IPS-20b (cell line): ENCODE measurements at regions not wholly inside any gene's neighbourhood (a gene's known extent, or its start where the extent isn't known, plus 50 kb on each side); places are given as distances from the start of the nearest gene placed in this dataset.
"Not testable (repeated sequence)": the region's sequence is repeated elsewhere in the genome, so short reads cannot be mapped to it uniquely, and the experiment has no call there.

ENCODE experiments used
- H3K27ac ChIP-seq: one replicate; pipeline ENCODE4 v1.5.1; 2013; ENCODE audit warnings: low read length
- H3K27me3 ChIP-seq: 2 replicates; pipeline ENCODE4 v1.6.1; 2013; ENCODE audit warnings: mild to moderate bottlenecking, low read length, inconsistent platforms; ENCODE audit not compliant: insufficient read depth
- H3K36me3 ChIP-seq: 2 replicates; pipeline ENCODE4 v1.6.1; 2013; ENCODE audit warnings: low read depth, mild to moderate bottlenecking, inconsistent platforms, low read length, moderate library complexity; ENCODE audit not compliant: insufficient read depth
- H3K4me1 ChIP-seq: 2 replicates; pipeline ENCODE4 v1.6.1; 2013; ENCODE audit warnings: mild to moderate bottlenecking, control low read depth, inconsistent platforms, low read length, moderate library complexity; ENCODE audit not compliant: insufficient read depth
- H3K4me3 ChIP-seq: 2 replicates; pipeline ENCODE4 v1.5.1; 2013; ENCODE audit warnings: mild to moderate bottlenecking, low read length, inconsistent platforms
- H3K9ac ChIP-seq: 2 replicates; pipeline ENCODE4 v1.6.1; 2013; ENCODE audit warnings: low read depth, mild to moderate bottlenecking, inconsistent platforms, low read length, moderate library complexity
- H3K9me3 ChIP-seq: 2 replicates; pipeline ENCODE4 v1.6.1; 2013; ENCODE audit warnings: mild to moderate bottlenecking, low read depth, low read length, inconsistent platforms; ENCODE audit not compliant: insufficient read depth

- Histone ChIP-seq H3K4me3 (no peak overlapping the region), H3K27me3 (no peaks in the 10 kb centered on the region), H3K9me3 (peaks cover 97% of the 10 kb centered on the region), H3K36me3 (no peaks in the 10 kb centered on the region), H3K27ac (no peak overlapping the region), H3K4me1 (no peaks in the 10 kb centered on the region), H3K9ac (no peak overlapping the region)
Measured at GRCh38 chr15:25240461-25241021, 198.3 kb downstream of the UBE3A start.

GRCh38 chr15:25241241-25241801 is 197.5 kb downstream of the UBE3A start:
- H3K4me1 ChIP-seq, result no peaks in the 10 kb centered on the region
- no peak overlapping the region for H3K4me3 ChIP-seq
- H3K9ac ChIP-seq, result no peak overlapping the region
- H3K27me3 ChIP-seq, result no peaks in the 10 kb centered on the region
- no peaks in the 10 kb centered on the region for H3K36me3 ChIP-seq
- no peak overlapping the region for H3K27ac ChIP-seq
- peaks cover 97% of the 10 kb centered on the region for H3K9me3 ChIP-seq

- Histone ChIP-seq H3K9ac (no peak overlapping the region), H3K27me3 (no peaks in the 10 kb centered on the region), H3K27ac (no peak overlapping the region), H3K36me3 (no peaks in the 10 kb centered on the region), H3K4me3 (no peak overlapping the region), H3K9me3 (peaks cover 95% of the 10 kb centered on the region), H3K4me1 (no peaks in the 10 kb centered on the region)
Measured at GRCh38 chr15:25242166-25242879, 196.5 kb downstream of the UBE3A start.

DNA sequence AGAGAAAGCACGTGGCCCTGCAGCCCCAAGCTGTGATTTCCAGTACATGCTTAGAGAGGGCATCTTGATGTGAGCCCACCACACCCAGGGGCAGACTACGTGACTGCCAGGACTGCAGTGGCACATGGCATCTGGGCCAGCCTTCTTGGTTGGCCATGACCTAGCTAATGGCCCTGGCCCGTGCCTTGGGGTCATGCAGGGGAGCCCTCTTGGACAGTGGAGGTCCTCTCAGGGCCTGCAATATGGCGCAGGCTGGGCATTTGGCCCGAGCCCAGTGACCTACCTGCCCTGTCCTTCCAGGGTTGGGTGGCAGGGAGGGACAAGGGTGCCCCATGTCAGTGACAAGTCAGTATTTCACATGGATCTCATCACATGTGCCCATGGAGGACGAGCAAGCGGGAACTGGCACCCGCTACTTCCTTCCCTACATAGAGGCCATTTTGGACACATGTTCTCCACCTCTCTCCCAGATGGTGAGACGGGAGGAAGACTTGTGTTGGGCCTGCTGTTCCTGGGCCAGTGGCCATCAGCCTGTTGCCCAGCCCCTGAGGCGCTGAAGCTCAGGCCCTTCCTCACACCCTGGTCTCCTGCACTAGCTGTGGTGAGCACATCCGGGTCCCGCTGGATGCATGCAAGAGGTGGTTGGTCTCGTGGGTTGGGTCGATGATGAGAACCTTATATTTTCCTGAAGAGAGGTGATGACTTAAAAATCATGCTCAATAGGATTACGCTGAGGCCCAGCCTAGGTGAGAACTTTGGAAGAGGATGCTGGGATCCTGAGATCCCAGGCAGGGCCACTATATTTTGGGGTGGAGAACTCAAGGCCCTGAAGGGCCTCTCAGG is 195.6 kb downstream of the UBE3A start:
- no peak overlapping the region for H3K4me3 ChIP-seq
- H3K36me3 ChIP-seq, result no peaks in the 10 kb centered on the region
- peaks cover 86% of the 10 kb centered on the region for H3K9me3 ChIP-seq
- no peak overlapping the region for H3K27ac ChIP-seq
- no peaks in the 10 kb centered on the region for H3K27me3 ChIP-seq
- no peak overlapping the region for H3K9ac ChIP-seq
- H3K4me1 ChIP-seq, result no peaks in the 10 kb centered on the region

GRCh38 chr15:25243800-25244097 is 195.1 kb downstream of the UBE3A start:
- Histone ChIP-seq H3K4me1 (no peaks in the 10 kb centered on the region), H3K27me3 (no peaks in the 10 kb centered on the region), H3K9me3 (peaks cover 86% of the 10 kb centered on the region)

GRCh38 chr15:25244731-25245585 is 193.9 kb downstream of the UBE3A start:
- Histone ChIP-seq H3K4me1 (no peaks in the 10 kb centered on the region), H3K9ac (no peak overlapping the region), H3K27me3 (no peaks in the 10 kb centered on the region), H3K4me3 (no peak overlapping the region), H3K9me3 (peaks cover 86% of the 10 kb centered on the region), H3K36me3 (no peaks in the 10 kb centered on the region), H3K27ac (no peak overlapping the region)

More at GRCh38 chr15:25243800-25244097, 195.1 kb downstream of the UBE3A start:
- no peak overlapping the region for H3K9ac ChIP-seq
- no peaks in the 10 kb centered on the region for H3K36me3 ChIP-seq
- no peak overlapping the region for H3K4me3 ChIP-seq
- no peak overlapping the region for H3K27ac ChIP-seq

GRCh38 chr15:25245801-25246622 is 192.8 kb downstream of the UBE3A start:
- H3K9me3 ChIP-seq, result peaks cover 86% of the 10 kb centered on the region
- no peaks in the 10 kb centered on the region for H3K36me3 ChIP-seq
- no peak overlapping the region for H3K9ac ChIP-seq
- H3K27ac ChIP-seq, result no peak overlapping the region
- H3K27me3 ChIP-seq, result no peaks in the 10 kb centered on the region
- H3K4me3 ChIP-seq, result no peak overlapping the region
- no peaks in the 10 kb centered on the region for H3K4me1 ChIP-seq

DNA sequence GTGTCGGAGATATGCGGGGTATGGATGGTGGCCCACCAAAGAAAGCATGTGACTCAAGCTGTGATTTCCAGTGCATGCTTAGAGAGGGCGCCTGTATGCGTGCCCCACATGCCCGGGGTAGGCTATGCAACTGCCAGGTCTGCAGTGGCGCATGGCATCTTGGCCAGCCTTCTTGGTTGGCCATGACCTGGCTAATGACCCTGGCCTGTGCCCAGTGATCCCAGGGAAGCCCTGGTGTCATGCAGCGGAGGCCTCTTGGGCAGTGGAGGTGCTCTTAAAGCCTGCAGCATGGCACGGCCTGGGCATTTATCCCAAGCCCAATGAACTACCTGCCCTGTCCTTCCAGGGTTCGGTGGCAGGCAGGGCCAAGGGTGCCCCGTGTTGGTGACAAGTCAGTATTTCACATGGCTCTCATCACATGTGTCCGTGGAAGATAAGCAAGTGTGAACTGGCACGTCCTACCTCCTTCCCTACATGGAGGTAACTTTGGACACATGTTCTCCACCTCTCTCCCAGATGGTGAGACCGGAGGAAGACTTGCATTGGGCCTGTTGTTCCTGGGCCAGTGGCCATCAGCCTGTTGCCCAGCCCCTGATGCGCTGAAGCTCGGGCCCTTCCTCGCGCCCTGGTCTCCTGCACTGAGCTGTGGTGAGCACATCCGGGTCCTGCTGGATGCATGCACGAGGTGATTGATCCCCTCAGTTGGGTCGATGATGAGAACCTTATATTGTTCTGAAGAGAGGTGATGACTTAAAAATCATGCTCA is 192.0 kb downstream of the UBE3A start:
- peaks cover 86% of the 10 kb centered on the region for H3K9me3 ChIP-seq
- no peak overlapping the region for H3K27ac ChIP-seq
- H3K27me3 ChIP-seq, result no peaks in the 10 kb centered on the region

GRCh38 chr15:25247407-25248038 is 191.3 kb downstream of the UBE3A start:
- Histone ChIP-seq H3K9me3 (peaks cover 81% of the 10 kb centered on the region), H3K27me3 (no peaks in the 10 kb centered on the region), H3K4me3 (no peak overlapping the region)

More for the DNA sequence above, 192.0 kb downstream of the UBE3A start:
- Histone ChIP-seq H3K9ac (no peak overlapping the region), H3K4me1 (no peaks in the 10 kb centered on the region), H3K36me3 (no peaks in the 10 kb centered on the region), H3K4me3 (no peak overlapping the region)

GRCh38 chr15:25248087-25248486 is 190.7 kb downstream of the UBE3A start:
- H3K9me3 ChIP-seq, result peaks cover 76% of the 10 kb centered on the region
- H3K9ac ChIP-seq, H3K27ac ChIP-seq, H3K4me1 ChIP-seq, H3K36me3 ChIP-seq, H3K4me3 ChIP-seq, H3K27me3 ChIP-seq: not testable (repeated sequence)

More at GRCh38 chr15:25247407-25248038, 191.3 kb downstream of the UBE3A start:
- H3K4me1 ChIP-seq, result no peaks in the 10 kb centered on the region
- no peaks in the 10 kb centered on the region for H3K36me3 ChIP-seq
- H3K27ac ChIP-seq, result no peak overlapping the region
- H3K9ac ChIP-seq, result no peak overlapping the region
